ENCODE measurements at regions not wholly inside any gene's neighbourhood (a gene's known extent, or its start where the extent isn't known, plus 50 kb on each side); places are given as distances from the start of the nearest gene placed in this dataset.

GRCh38 chr3:99549220-99549619 is 89.2 kb upstream of the COL8A1 start:
- Histone ChIP-seq H3K27me3 (no peaks in the 10 kb centered on the region), H3K4me1 (peaks cover 0 to 39% (median 0%) of the 10 kb centered on the region in 3 donors), H3K4me3 (no peak overlapping the region), H3K36me3 (no peaks in the 10 kb centered on the region), H3K9me3 (no peaks in the 10 kb centered on the region), H3K27ac (no peak overlapping the region)
- WGBS, 2 donors: 38 to 39% methylated on average over 4 of the region's 4 CpGs
- TF ChIP-seq POLR2A (IDR thresholded peaks at IDR 0.05): no peak
- TF ChIP-seq CTCF (IDR thresholded peaks at IDR 0.05): no peak
- intact Hi-C loops (cut with DNase I): no loop called here
- DNase-seq: no peak

GRCh38 chr3:99548674-99549073 is 89.7 kb upstream of the COL8A1 start:
- H3K9me3 ChIP-seq: no peaks in the 10 kb centered on the region
- intact Hi-C loops (cut with DNase I): no loop called here
- TF ChIP-seq CTCF (IDR thresholded peaks at IDR 0.05) (no peak), POLR2A (IDR thresholded peaks at IDR 0.05) (no peak)
- no peaks in the 10 kb centered on the region for H3K27me3 ChIP-seq
- DNase-seq: no peak
- H3K4me1 ChIP-seq: peaks cover 0 to 39% (median 0%) of the 10 kb centered on the region in 3 donors
- no peak overlapping the region for H3K4me3 ChIP-seq
- 38 to 53% methylated on average over 1 of the region's 1 CpG for WGBS, 2 donors
- H3K36me3 ChIP-seq: no peaks in the 10 kb centered on the region
- no peak overlapping the region for H3K27ac ChIP-seq

GRCh38 chr3:99545941-99546580 is 92.3 kb upstream of the COL8A1 start:
- Histone ChIP-seq H3K27me3 (no peaks in the 10 kb centered on the region), H3K9me3 (no peaks in the 10 kb centered on the region), H3K4me3 (peak overlapping the region in 2 of 4 donors; percentile 6 to 31), H3K4me1 (peaks cover 0 to 39% (median 0%) of the 10 kb centered on the region in 3 donors), H3K27ac (peak overlapping the region in 2 of 4 donors; percentile 36), H3K36me3 (no peaks in the 10 kb centered on the region)
- WGBS, 2 donors: 5 to 12% methylated on average over 3 of the region's 3 CpGs
- DNase-seq: no peak
- TF ChIP-seq POLR2A (IDR thresholded peaks at IDR 0.05): no peak
- TF ChIP-seq CTCF (IDR thresholded peaks at IDR 0.05): no peak
- intact Hi-C loops (cut with DNase I): no loop called here

- intact Hi-C loops (cut with DNase I): no loop called here
- no peak for DNase-seq
- H3K27ac ChIP-seq: peak overlapping the region in 3 of 4 donors; percentile 2 to 36 (median 36)
Measured at GRCh38 chr3:99544786-99545281, 93.6 kb upstream of the COL8A1 start.

More at GRCh38 chr3:99544786-99545281, 93.6 kb upstream of the COL8A1 start:
- H3K9me3 ChIP-seq: no peaks in the 10 kb centered on the region
- H3K4me3 ChIP-seq: no peak overlapping the region
- TF ChIP-seq POLR2A (IDR thresholded peaks at IDR 0.05) (no peak), CTCF (IDR thresholded peaks at IDR 0.05) (no peak)
- no peaks in the 10 kb centered on the region for H3K27me3 ChIP-seq
- H3K36me3 ChIP-seq: no peaks in the 10 kb centered on the region
- H3K4me1 ChIP-seq: peaks cover 0 to 31% (median 0%) of the 10 kb centered on the region in 3 donors
- WGBS, 2 donors: 51 to 57% methylated on average over 4 of the region's 4 CpGs

All from esophagus squamous epithelium (tissue), 5 donors.